M059J (cell line): ENCODE measurements at regions not wholly inside any gene's neighbourhood (a gene's known extent, or its start where the extent isn't known, plus 50 kb on each side); places are given as distances from the start of the nearest gene placed in this dataset.

Source experiments
- DNase-seq: peaks from one replicate; pipeline ENCODE4 v3.0.0-alpha.2; 2012; ENCODE audit warnings: low read depth

GRCh38 chr1:112264010-112264409, 132.0 kb upstream of the CTTNBP2NL start:
- no peak for DNase-seq

- no peak for DNase-seq
These were observed 131.5 kb upstream of the CTTNBP2NL start for GRCh38 chr1:112264553-112264952.

- no peak for DNase-seq
These were observed 130.1 kb upstream of the CTTNBP2NL start for GRCh38 chr1:112265931-112266330.

- DNase-seq: no peak
These were observed 128.8 kb upstream of the CTTNBP2NL start for GRCh38 chr1:112267206-112267605.

- DNase-seq: no peak
These were observed 128.1 kb upstream of the CTTNBP2NL start for GRCh38 chr1:112267929-112268328.

GRCh38 chr1:112268408-112268807, 127.6 kb upstream of the CTTNBP2NL start:
- DNase-seq: no peak

- DNase-seq: no peak
These were observed 124.7 kb upstream of the CTTNBP2NL start for GRCh38 chr1:112271270-112271669.

GRCh38 chr1:112272101-112272772, 123.8 kb upstream of the CTTNBP2NL start:
- no peak for DNase-seq

GRCh38 chr1:112284796-112285195, 111.2 kb upstream of the CTTNBP2NL start:
- no peak for DNase-seq

- no peak for DNase-seq
These were observed 110.7 kb upstream of the CTTNBP2NL start for GRCh38 chr1:112285316-112285715.

- no peak for DNase-seq
These were observed 110.3 kb upstream of the CTTNBP2NL start for GRCh38 chr1:112285746-112286145.

GRCh38 chr1:112296908-112297307, 99.1 kb upstream of the CTTNBP2NL start:
- DNase-seq: no peak

- DNase-seq: peak; percentile 14
These were observed 98.5 kb upstream of the CTTNBP2NL start for GRCh38 chr1:112297536-112297935.

GRCh38 chr1:112298558-112298957, 97.5 kb upstream of the CTTNBP2NL start:
- peak; percentile 31 for DNase-seq

- no peak for DNase-seq
These were observed 91.9 kb upstream of the CTTNBP2NL start for GRCh38 chr1:112304126-112304525.

- DNase-seq: no peak
These were observed 91.4 kb upstream of the CTTNBP2NL start for GRCh38 chr1:112304612-112305011.

GRCh38 chr1:112307930-112308591, 88.0 kb upstream of the CTTNBP2NL start:
- no peak for DNase-seq

- DNase-seq: no peak
These were observed 87.3 kb upstream of the CTTNBP2NL start for GRCh38 chr1:112308716-112309115.

GRCh38 chr1:112309499-112309898, 86.5 kb upstream of the CTTNBP2NL start:
- no peak for DNase-seq

- no peak for DNase-seq
These were observed 83.7 kb upstream of the CTTNBP2NL start for GRCh38 chr1:112312315-112312714.

- no peak for DNase-seq
These were observed 83.1 kb upstream of the CTTNBP2NL start for GRCh38 chr1:112312879-112313278.

GRCh38 chr1:112316254-112316913, 79.6 kb upstream of the CTTNBP2NL start:
- no peak for DNase-seq

- DNase-seq: no peak
These were observed 78.9 kb upstream of the CTTNBP2NL start for GRCh38 chr1:112317140-112317539.
